Gastroesophageal sphincter (tissue), 4 donors: ENCODE measurements at regions not wholly inside any gene's neighbourhood (a gene's known extent, or its start where the extent isn't known, plus 50 kb on each side); places are given as distances from the start of the nearest gene placed in this dataset.

ENCODE experiments used
- ATAC-seq: fragments of 150-250 bp; one replicate; pipeline ENCODE4 v1.9.1; 2016; ENCODE audit warnings: mild to moderate bottlenecking, moderate library complexity
- H3K27ac ChIP-seq, 4 donors: fragments of 200-600 bp; sonication (generic) in 3 of 4; 1 replicate in 3 of 4; 2 replicates in 1 of 4; pipeline ENCODE4 v1.5.1; 2016 to 2019
- H3K27me3 ChIP-seq: fragments of 200-600 bp; sonication (generic); one replicate; pipeline ENCODE4 v1.5.1; 2019
- H3K36me3 ChIP-seq, 2 donors: fragments of 200-600 bp; sonication (generic); one replicate each; pipeline ENCODE4 v1.5.1; 2019; ENCODE audit warnings: control low read depth in 1 of 2
- H3K4me1 ChIP-seq, 3 donors: fragments of 200-600 bp; sonication (generic); 1 replicate in 2 of 3; 2 replicates in 1 of 3; pipeline ENCODE4 v1.5.1; 2016 to 2019; ENCODE audit warnings: control low read depth in 2 of 3
- H3K4me3 ChIP-seq, 2 donors: fragments of 200-600 bp; sonication (generic); one replicate each; pipeline ENCODE4 v1.5.1; 2019; ENCODE audit warnings: mild to moderate bottlenecking in 1 of 2, moderate library complexity in 1 of 2
- H3K9me3 ChIP-seq, 3 donors: fragments of 200-600 bp; sonication (generic); one replicate each; pipeline ENCODE4 v1.5.1; 2017 to 2019; ENCODE audit warnings: control low read depth in 2 of 3
- CTCF ChIP-seq, 4 experiments: fragments of 200-600 bp in 2 of 4; fragments of 450-650 bp in 2 of 4; sonication (generic) in 1 of 4; IDR thresholded peaks; one replicate each; pipeline ENCODE4 v1.5.1; 2017 to 2019; ENCODE audit warnings: antibody characterized with exemption in 4 of 4, mild to moderate bottlenecking in 2 of 4, moderate library complexity in 2 of 4
- EP300 ChIP-seq: sonication (generic); formaldehyde crosslinking; IDR thresholded peaks from one replicate; pipeline ENCODE4 v1.6.1; 2017; ENCODE audit warnings: antibody characterized with exemption, mild to moderate bottlenecking
- POLR2A ChIP-seq, 2 donors: fragments of 450-650 bp; IDR thresholded peaks; one replicate each; pipeline ENCODE4 v1.6.1; 2017; ENCODE audit warnings: antibody characterized with exemption in 2 of 2, mild to moderate bottlenecking in 2 of 2, moderate library complexity in 1 of 2
- POLR2AphosphoS5 ChIP-seq: sonication (generic); formaldehyde crosslinking; IDR thresholded peaks from one replicate; pipeline ENCODE4 v1.6.1; 2017; ENCODE audit warnings: antibody characterized with exemption
- WGBS, 2 donors: methylation state at CpG; one replicate each; pipeline ENCODE4 v1.1.5; 2018; ENCODE audit warnings: low coverage in 1 of 2; 5-methylcytosine and 5-hydroxymethylcytosine counted together

GRCh38 chr1:5658340-5659316 is 333.6 kb downstream of the NPHP4 start:
- no peak for TF ChIP-seq CTCF (IDR thresholded peaks at IDR 0.05)
- H3K27me3 ChIP-seq: peaks cover 23% of the 10 kb centered on the region
- no peak for ATAC-seq
- H3K4me3 ChIP-seq: no peak overlapping the region
- no peak overlapping the region for H3K27ac ChIP-seq
- no peaks in the 10 kb centered on the region for H3K36me3 ChIP-seq
- peaks cover 0 to 22% (median 4%) of the 10 kb centered on the region in 3 donors for H3K4me1 ChIP-seq
- whole genome bisulfite sequencing, 2 donors: 63 to 100% methylated on average over 1 to 3 of the region's 16 CpGs
- H3K9me3 ChIP-seq: peaks cover 0 to 11% (median 0%) of the 10 kb centered on the region in 3 donors

GRCh38 chr1:5651964-5652821 is 340.0 kb downstream of the NPHP4 start:
- WGBS, 2 donors: 13% methylated on average over 6 of the region's 18 CpGs; no CpG with 5 or more reads in 1 of the 2 donors
- TF ChIP-seq POLR2A (IDR thresholded peaks at IDR 0.05) (no peak), CTCF (IDR thresholded peaks at IDR 0.05) (no peak), EP300 (no peak), POLR2AphosphoS5 (no peak)

GRCh38 chr1:5651473-5651872 is 340.8 kb downstream of the NPHP4 start:
- H3K4me3 ChIP-seq: no peak overlapping the region
- 89 to 92% methylated on average over 2 to 5 of the region's 11 CpGs for WGBS, 2 donors

More at GRCh38 chr1:5651964-5652821, 340.0 kb downstream of the NPHP4 start:
- ATAC-seq: no peak
- H3K27ac ChIP-seq: no peak overlapping the region
- peaks cover 0 to 11% (median 0%) of the 10 kb centered on the region in 3 donors for H3K9me3 ChIP-seq
- H3K4me3 ChIP-seq: no peak overlapping the region
- no peaks in the 10 kb centered on the region for H3K36me3 ChIP-seq
- H3K27me3 ChIP-seq: peaks cover 53% of the 10 kb centered on the region
- peaks cover 0 to 14% (median 0%) of the 10 kb centered on the region in 3 donors for H3K4me1 ChIP-seq

GRCh38 chr1:5651027-5651410 is 341.2 kb downstream of the NPHP4 start:
- Histone ChIP-seq H3K27ac (no peak overlapping the region), H3K27me3 (peaks cover 64% of the 10 kb centered on the region), H3K4me1 (peaks cover 0 to 14% (median 0%) of the 10 kb centered on the region in 3 donors), H3K36me3 (no peaks in the 10 kb centered on the region), H3K9me3 (peaks cover 0 to 3% (median 0%) of the 10 kb centered on the region in 3 donors), H3K4me3 (no peak overlapping the region)
- TF ChIP-seq CTCF (IDR thresholded peaks at IDR 0.05): no peak
- TF ChIP-seq EP300: no peak
- no peak for TF ChIP-seq POLR2AphosphoS5
- TF ChIP-seq POLR2A (IDR thresholded peaks at IDR 0.05): no peak
- ATAC-seq: no peak
- WGBS, 2 donors: 0% methylated on average over 1 of the region's 13 CpGs; no CpG with 5 or more reads in 1 of the 2 donors

More at GRCh38 chr1:5651473-5651872, 340.8 kb downstream of the NPHP4 start:
- peaks cover 0 to 8% (median 0%) of the 10 kb centered on the region in 3 donors for H3K9me3 ChIP-seq
- H3K27me3 ChIP-seq: peaks cover 60% of the 10 kb centered on the region
- no peaks in the 10 kb centered on the region for H3K36me3 ChIP-seq
- no peak for TF ChIP-seq EP300
- TF ChIP-seq CTCF (IDR thresholded peaks at IDR 0.05): no peak
- TF ChIP-seq POLR2AphosphoS5: no peak
- TF ChIP-seq POLR2A (IDR thresholded peaks at IDR 0.05): no peak
- peaks cover 0 to 14% (median 0%) of the 10 kb centered on the region in 3 donors for H3K4me1 ChIP-seq
- no peak overlapping the region for H3K27ac ChIP-seq
- no peak for ATAC-seq
